ENCODE measurements at regions not wholly inside any gene's neighbourhood (a gene's known extent, or its start where the extent isn't known, plus 50 kb on each side); places are given as distances from the start of the nearest gene placed in this dataset.
A peak's percentile ranks its signal among the peaks of the same experiment; 100 is the strongest.

DNA sequence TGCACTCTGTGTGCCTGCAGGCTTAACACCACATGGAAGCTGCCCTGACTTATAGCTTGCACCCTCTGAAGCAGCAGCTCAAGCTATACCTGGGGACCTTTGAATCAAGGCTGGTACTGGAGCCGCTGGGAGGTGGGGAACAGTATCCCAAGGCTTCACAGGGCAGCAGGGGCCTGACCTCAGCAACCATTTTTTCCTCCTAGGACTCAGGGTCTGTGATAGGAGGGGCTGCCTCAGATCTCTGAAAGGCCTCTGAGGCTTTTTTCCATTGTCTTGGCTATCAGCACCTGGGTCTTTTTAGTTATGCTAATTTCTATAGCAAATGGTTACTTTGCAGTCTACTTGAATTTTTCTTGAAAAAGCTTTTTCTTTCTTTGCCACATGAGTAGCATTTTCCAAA is 80.2 kb upstream of the OPRM1 start:
- no peak for DNase-seq
- WGBS, 2 donors = 82 to 85% methylated on average over 1 of the region's 1 CpG

DNA sequence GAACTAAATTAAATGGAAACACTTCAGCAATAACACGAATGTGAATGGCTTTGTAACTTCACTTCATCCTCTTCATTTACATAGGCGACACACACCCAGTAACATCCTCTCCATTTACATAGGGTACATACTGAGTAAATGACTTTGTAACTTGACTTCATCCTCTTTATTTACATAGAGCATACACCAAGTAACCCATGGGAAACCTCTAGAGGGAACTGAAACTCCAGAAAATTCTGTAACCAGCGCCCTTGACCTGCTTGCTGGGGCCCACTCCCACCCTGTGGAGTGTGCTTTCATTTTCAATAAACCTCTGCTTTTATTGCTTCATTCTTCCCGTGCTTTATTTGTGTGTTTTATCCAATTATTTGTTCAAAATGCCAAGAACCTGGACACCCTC is 81.6 kb upstream of the OPRM1 start:
- H3K9me3 ChIP-seq = no peaks in the 10 kb centered on the region
- 81 to 86% methylated on average over 4 of the region's 4 CpGs for WGBS, 2 donors
- DNase-seq = no peak
- H3K27ac ChIP-seq = no peak overlapping the region
- intact Hi-C loops (cut with DNase I) = no loop called here
- no peaks in the 10 kb centered on the region for H3K4me1 ChIP-seq
- H3K27me3 ChIP-seq = no peaks in the 10 kb centered on the region
- no peak overlapping the region for H3K4me3 ChIP-seq (replicated peaks in 1 of 3)
- H3K36me3 ChIP-seq = no peaks in the 10 kb centered on the region
- TF ChIP-seq, protein P1, sequence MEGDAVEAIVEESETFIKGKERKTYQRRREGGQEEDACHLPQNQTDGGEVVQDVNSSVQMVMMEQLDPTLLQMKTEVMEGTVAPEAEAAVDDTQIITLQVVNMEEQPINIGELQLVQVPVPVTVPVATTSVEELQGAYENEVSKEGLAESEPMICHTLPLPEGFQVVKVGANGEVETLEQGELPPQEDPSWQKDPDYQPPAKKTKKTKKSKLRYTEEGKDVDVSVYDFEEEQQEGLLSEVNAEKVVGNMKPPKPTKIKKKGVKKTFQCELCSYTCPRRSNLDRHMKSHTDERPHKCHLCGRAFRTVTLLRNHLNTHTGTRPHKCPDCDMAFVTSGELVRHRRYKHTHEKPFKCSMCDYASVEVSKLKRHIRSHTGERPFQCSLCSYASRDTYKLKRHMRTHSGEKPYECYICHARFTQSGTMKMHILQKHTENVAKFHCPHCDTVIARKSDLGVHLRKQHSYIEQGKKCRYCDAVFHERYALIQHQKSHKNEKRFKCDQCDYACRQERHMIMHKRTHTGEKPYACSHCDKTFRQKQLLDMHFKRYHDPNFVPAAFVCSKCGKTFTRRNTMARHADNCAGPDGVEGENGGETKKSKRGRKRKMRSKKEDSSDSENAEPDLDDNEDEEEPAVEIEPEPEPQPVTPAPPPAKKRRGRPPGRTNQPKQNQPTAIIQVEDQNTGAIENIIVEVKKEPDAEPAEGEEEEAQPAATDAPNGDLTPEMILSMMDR (IDR thresholded peaks at IDR 0.05) = no peak
- TF ChIP-seq POLR2A (IDR thresholded peaks at IDR 0.05) = no peak

More for the DNA sequence above, 80.2 kb upstream of the OPRM1 start:
- Histone ChIP-seq H3K27ac (no peak overlapping the region), H3K4me1 (no peaks in the 10 kb centered on the region), H3K36me3 (no peaks in the 10 kb centered on the region), H3K9me3 (no peaks in the 10 kb centered on the region), H3K4me3 (replicated peaks in 1 of 3) (no peak overlapping the region), H3K27me3 (no peaks in the 10 kb centered on the region)
- intact Hi-C loops (cut with DNase I) = no loop called here
- TF ChIP-seq, protein P1 (IDR thresholded peaks at IDR 0.05) = no peak

DNA sequence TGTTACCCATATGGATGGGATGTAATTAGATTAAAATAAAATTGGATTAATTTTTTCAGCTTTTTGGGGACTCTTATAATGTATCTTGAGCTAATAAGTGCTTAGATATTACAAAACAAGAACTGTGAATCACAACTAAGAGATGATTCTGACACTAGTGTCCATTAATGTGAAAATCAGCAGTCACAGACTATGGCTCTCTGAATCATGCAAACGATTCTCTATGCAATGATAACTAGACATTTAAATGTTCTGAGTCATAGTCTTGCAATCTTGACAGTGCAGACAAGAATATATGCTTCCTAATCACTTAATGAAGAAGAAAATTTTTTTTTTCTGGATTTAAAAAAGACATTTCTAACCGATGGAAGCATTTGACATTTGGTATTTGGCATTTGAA is 82.2 kb upstream of the OPRM1 start:
- Histone ChIP-seq H3K27me3 (no peaks in the 10 kb centered on the region), H3K4me3 (replicated peaks in 1 of 3) (no peak overlapping the region), H3K4me1 (no peaks in the 10 kb centered on the region), H3K27ac (no peak overlapping the region), H3K36me3 (no peaks in the 10 kb centered on the region), H3K9me3 (no peaks in the 10 kb centered on the region)
- TF ChIP-seq POLR2A (IDR thresholded peaks at IDR 0.05) = no peak
- TF ChIP-seq, protein P1 (IDR thresholded peaks at IDR 0.05) = no peak
- intact Hi-C loops (cut with DNase I) = no loop called here
- WGBS, 2 donors = 60 to 79% methylated on average over 2 of the region's 2 CpGs
- DNase-seq = no peak

DNA sequence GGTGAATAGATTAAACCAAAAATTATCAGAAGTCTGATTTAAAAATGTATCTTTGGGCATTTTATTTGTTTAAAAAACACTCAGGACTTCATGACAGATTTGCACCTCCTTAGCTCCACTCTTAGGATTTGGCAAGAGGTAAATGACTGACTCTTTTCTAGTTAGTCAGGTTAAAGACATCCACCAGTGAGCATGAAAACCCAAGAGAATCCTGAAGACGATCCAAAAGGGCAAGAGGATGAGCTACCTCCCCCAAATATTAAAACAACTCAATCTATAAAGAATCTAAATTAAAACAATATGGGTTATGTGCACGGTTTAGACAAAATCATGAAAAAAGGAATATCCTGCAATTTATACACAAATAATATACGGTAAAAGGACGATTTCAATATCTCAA is 89.4 kb upstream of the OPRM1 start:
- Histone ChIP-seq H3K27me3 (no peaks in the 10 kb centered on the region), H3K36me3 (no peaks in the 10 kb centered on the region), H3K4me3 (replicated peaks in 1 of 3) (no peak overlapping the region), H3K4me1 (no peaks in the 10 kb centered on the region), H3K27ac (no peak overlapping the region), H3K9me3 (no peaks in the 10 kb centered on the region)
- no peak for DNase-seq
- TF ChIP-seq, protein P1 (IDR thresholded peaks at IDR 0.05) = no peak
- TF ChIP-seq POLR2A (IDR thresholded peaks at IDR 0.05) = no peak
- 68 to 74% methylated on average over 4 of the region's 4 CpGs for WGBS, 2 donors
- intact Hi-C loops (cut with DNase I) = no loop called here

DNA sequence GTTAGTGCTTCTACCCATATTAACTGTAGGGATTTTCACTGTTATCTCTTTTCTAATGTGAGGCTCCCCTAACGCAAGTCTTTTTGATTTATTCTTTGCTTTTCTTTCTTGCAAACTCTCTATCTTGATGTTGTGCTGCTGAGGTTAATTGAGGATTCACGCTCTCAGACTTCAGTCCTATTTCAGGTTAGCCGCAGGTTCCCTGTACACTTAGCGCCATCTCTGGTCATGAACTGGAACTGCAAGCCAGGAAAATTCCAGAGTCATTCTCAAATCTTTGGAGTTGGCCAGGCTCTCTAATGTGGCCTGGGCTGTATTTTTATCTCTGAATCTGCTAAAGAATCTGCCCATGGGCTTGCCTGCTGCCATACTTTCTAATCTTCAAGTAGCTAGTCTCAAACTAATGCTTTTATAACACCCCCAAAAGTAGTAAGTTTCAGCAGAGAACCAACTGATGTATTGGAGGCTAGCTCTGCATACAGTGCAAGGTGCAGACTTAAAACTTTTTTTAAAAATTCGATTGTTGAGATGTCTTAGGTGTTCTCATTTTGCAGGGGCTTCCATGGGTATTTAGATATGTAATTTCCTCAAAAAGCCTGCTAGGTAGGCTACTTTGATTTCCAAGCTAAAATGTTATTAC is 91.1 kb upstream of the OPRM1 start:
- no peaks in the 10 kb centered on the region for H3K36me3 ChIP-seq
- peak; percentile 31 to 37 for DNase-seq
- WGBS, 2 donors = 17 to 23% methylated on average over 5 of the region's 5 CpGs
- TF ChIP-seq, protein P1 (IDR thresholded peaks at IDR 0.05) = peak; percentile 61 to 95 (median 75)
- no peak for TF ChIP-seq POLR2A (IDR thresholded peaks at IDR 0.05)
- H3K4me1 ChIP-seq = no peaks in the 10 kb centered on the region
- no peak overlapping the region for H3K27ac ChIP-seq
- intact Hi-C loops (cut with DNase I) = no loop called here
- H3K27me3 ChIP-seq = no peaks in the 10 kb centered on the region
- H3K9me3 ChIP-seq = no peaks in the 10 kb centered on the region
- no peak overlapping the region for H3K4me3 ChIP-seq (replicated peaks in 1 of 3)
